Hepatocyte (in vitro differentiated cells): ENCODE measurements at regions not wholly inside any gene's neighbourhood (a gene's known extent, or its start where the extent isn't known, plus 50 kb on each side); places are given as distances from the start of the nearest gene placed in this dataset.

Experiments used
- DNase-seq: peaks from one replicate; pipeline ENCODE4 v3.0.0-alpha.2; 2016; ENCODE audit warnings: low spot score
- H2AFZ ChIP-seq: fragments of 200-600 bp; sonication (generic); 2 replicates; pipeline ENCODE4 v1.6.0; 2016; ENCODE audit warnings: antibody characterized with exemption, mild to moderate bottlenecking
- H3K27ac ChIP-seq: fragments of 200-600 bp; sonication (generic); 2 replicates; pipeline ENCODE4 v1.5.1; 2016; ENCODE audit warnings: mild to moderate bottlenecking
- H3K27me3 ChIP-seq: fragments of 200-600 bp; sonication (generic); 2 replicates; pipeline ENCODE4 v1.6.1; 2016
- H3K36me3 ChIP-seq: fragments of 200-600 bp; sonication (generic); replicated peaks from 2 replicates; pipeline ENCODE4 v1.5.1; 2016; ENCODE audit warnings: low read depth; ENCODE audit not compliant: insufficient read depth
- H3K4me1 ChIP-seq: fragments of 200-600 bp; sonication (generic); 2 replicates; pipeline ENCODE4 v1.5.1; 2016; ENCODE audit warnings: mild to moderate bottlenecking, moderate library complexity; ENCODE audit not compliant: insufficient read depth
- H3K4me2 ChIP-seq: fragments of 200-600 bp; sonication (generic); 2 replicates; pipeline ENCODE4 v1.6.0; 2016
- H3K4me3 ChIP-seq: fragments of 200-600 bp; sonication (generic); 2 replicates; pipeline ENCODE4 v1.5.1; 2016; ENCODE audit warnings: mild to moderate bottlenecking
- H3K79me2 ChIP-seq: fragments of 200-600 bp; sonication (generic); 2 replicates; pipeline ENCODE4 v1.6.0; 2017; ENCODE audit warnings: mild to moderate bottlenecking
- H3K9me2 ChIP-seq: fragments of 200-600 bp; sonication (generic); replicated peaks from 2 replicates; pipeline ENCODE4 v1.6.0; 2017; ENCODE audit warnings: mild to moderate bottlenecking; ENCODE audit not compliant: insufficient read depth
- H3K9me3 ChIP-seq: fragments of 200-600 bp; sonication (generic); 2 replicates; pipeline ENCODE4 v1.5.1; 2016; ENCODE audit warnings: low read depth, mild to moderate bottlenecking
- H4K20me1 ChIP-seq: fragments of 200-600 bp; sonication (generic); 2 replicates; pipeline ENCODE4 v1.6.0; 2016; ENCODE audit warnings: mild to moderate bottlenecking; ENCODE audit not compliant: insufficient read depth, poor library complexity, severe bottlenecking
- EZH2 ChIP-seq: fragments of 200-600 bp; sonication (generic); IDR thresholded peaks from 2 replicates; pipeline ENCODE4 v1.6.1; 2016; ENCODE audit warnings: antibody characterized with exemption, mild to moderate bottlenecking, borderline replicate concordance
- EZH2phosphoT487 ChIP-seq: fragments of 200-600 bp; sonication (generic); IDR thresholded peaks from one replicate; pipeline ENCODE4 v1.6.1; 2018; ENCODE audit warnings: antibody characterized with exemption, mild to moderate bottlenecking, low read depth, moderate library complexity; ENCODE audit not compliant: unreplicated experiment, severe bottlenecking
- WGBS: methylation state at CpG from one replicate; pipeline ENCODE4 v1.1.6; 2016; ENCODE audit warnings: low lambda C conversion rate; ENCODE audit errors: missing lambda C conversion rate; 5-methylcytosine and 5-hydroxymethylcytosine counted together
- TF ChIP-seq, protein P1 (sequence below): fragments of 200-600 bp; sonication (generic); IDR thresholded peaks from 2 replicates; pipeline ENCODE4 v1.5.1; 2016; ENCODE audit warnings: antibody characterized with exemption, mild to moderate bottlenecking; ENCODE audit not compliant: poor library complexity

DNA sequence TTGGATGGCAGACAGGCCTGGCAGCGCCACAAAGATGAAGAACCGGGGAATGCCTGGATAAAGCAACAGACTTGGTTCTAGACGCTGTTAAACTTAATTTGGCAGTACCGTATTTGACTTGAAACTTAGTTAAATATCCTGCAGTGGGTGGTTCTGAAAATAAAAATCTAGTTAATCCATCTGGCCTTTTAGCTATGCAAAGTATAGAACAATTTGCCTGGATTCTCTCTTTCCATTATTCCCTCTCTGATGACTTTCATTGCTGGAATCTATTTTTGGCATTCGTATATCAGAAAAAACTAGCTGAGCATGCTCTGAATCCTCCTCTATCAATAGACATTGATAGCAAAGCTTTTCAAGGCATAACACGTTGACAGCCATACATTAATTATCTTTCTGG, 203.6 kb downstream of the MACC1 start:
- no peak for TF ChIP-seq EZH2phosphoT487
- TF ChIP-seq, protein P1, sequence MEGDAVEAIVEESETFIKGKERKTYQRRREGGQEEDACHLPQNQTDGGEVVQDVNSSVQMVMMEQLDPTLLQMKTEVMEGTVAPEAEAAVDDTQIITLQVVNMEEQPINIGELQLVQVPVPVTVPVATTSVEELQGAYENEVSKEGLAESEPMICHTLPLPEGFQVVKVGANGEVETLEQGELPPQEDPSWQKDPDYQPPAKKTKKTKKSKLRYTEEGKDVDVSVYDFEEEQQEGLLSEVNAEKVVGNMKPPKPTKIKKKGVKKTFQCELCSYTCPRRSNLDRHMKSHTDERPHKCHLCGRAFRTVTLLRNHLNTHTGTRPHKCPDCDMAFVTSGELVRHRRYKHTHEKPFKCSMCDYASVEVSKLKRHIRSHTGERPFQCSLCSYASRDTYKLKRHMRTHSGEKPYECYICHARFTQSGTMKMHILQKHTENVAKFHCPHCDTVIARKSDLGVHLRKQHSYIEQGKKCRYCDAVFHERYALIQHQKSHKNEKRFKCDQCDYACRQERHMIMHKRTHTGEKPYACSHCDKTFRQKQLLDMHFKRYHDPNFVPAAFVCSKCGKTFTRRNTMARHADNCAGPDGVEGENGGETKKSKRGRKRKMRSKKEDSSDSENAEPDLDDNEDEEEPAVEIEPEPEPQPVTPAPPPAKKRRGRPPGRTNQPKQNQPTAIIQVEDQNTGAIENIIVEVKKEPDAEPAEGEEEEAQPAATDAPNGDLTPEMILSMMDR = no peak
- TF ChIP-seq EZH2 = no peak
- no peaks in the 10 kb centered on the region for H3K36me3 ChIP-seq
- H3K4me1 ChIP-seq = no peaks in the 10 kb centered on the region
- H3K9me3 ChIP-seq = no peaks in the 10 kb centered on the region
- H4K20me1 ChIP-seq = no peaks in the 10 kb centered on the region
- WGBS = 85% methylated on average over 6 of the region's 6 CpGs
- H2AFZ ChIP-seq = no peak overlapping the region
- DNase-seq = no peak
- no peak overlapping the region for H3K4me2 ChIP-seq
- no peak overlapping the region for H3K4me3 ChIP-seq
- H3K27ac ChIP-seq = no peak overlapping the region
- H3K27me3 ChIP-seq = no peaks in the 10 kb centered on the region
- H3K79me2 ChIP-seq = no peaks in the 10 kb centered on the region
- H3K9me2 ChIP-seq = no peaks in the 10 kb centered on the region

DNA sequence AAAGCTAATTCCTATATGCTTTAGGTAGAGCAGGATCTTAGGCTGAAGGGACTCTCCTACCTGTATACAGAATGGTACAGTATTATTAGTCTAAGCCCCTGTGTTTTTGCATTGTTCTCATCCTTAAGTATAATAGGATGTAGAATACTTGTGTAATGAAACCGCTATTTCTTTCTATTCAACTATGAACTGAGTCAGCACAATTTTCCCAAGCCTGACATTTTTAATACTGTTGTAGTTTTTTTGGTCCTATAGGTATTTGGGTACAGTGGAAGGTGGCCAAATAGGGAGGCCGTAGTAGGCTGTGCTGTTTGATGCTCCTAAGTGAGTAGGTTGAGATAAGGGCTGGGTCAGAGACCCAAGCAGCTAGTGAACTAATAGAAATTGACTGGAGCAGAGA, 205.1 kb downstream of the MACC1 start:
- Histone ChIP-seq H3K9me3 (no peaks in the 10 kb centered on the region), H2AFZ (no peak overlapping the region), H3K4me1 (no peaks in the 10 kb centered on the region), H4K20me1 (no peaks in the 10 kb centered on the region), H3K27me3 (no peaks in the 10 kb centered on the region), H3K27ac (no peak overlapping the region), H3K4me2 (no peak overlapping the region), H3K4me3 (no peak overlapping the region), H3K9me2 (no peaks in the 10 kb centered on the region), H3K36me3 (no peaks in the 10 kb centered on the region), H3K79me2 (no peaks in the 10 kb centered on the region)
- 97% methylated on average over 2 of the region's 2 CpGs for WGBS
- no peak for DNase-seq
- TF ChIP-seq EZH2 = no peak
- TF ChIP-seq EZH2phosphoT487 = no peak
- TF ChIP-seq, protein P1 = no peak

DNA sequence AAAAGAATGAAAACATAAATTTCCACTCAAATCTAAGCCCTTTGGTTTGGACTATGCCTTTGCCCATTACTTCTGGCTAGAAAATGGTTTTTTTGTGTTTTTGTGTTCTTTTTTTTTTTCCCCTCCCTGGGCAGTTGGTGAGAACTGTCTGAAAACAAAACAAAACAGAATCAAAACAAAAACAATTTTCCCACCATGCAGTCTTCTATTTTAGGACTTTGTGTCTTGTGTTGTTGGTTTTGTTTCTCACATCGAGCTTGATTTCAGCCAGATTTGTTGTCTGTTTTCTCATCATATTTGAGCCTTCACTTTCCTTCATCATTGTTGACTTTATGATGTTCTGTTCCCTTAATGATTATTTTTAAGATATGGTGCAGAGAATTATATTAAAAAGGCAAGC, 206.3 kb downstream of the MACC1 start:
- DNase-seq = no peak
- H3K4me1 ChIP-seq = no peaks in the 10 kb centered on the region
- H3K36me3 ChIP-seq = no peaks in the 10 kb centered on the region
- no peaks in the 10 kb centered on the region for H3K79me2 ChIP-seq
- no peaks in the 10 kb centered on the region for H3K9me2 ChIP-seq
- 93% methylated on average over 1 of the region's 1 CpG for WGBS
- no peak overlapping the region for H3K4me3 ChIP-seq
- H3K27ac ChIP-seq = no peak overlapping the region
- H3K4me2 ChIP-seq = no peak overlapping the region
- H2AFZ ChIP-seq = no peak overlapping the region
- TF ChIP-seq, protein P1 = no peak
- TF ChIP-seq EZH2 (no peak), EZH2phosphoT487 (no peak)
- no peaks in the 10 kb centered on the region for H3K27me3 ChIP-seq
- H4K20me1 ChIP-seq = no peaks in the 10 kb centered on the region
- no peaks in the 10 kb centered on the region for H3K9me3 ChIP-seq

DNA sequence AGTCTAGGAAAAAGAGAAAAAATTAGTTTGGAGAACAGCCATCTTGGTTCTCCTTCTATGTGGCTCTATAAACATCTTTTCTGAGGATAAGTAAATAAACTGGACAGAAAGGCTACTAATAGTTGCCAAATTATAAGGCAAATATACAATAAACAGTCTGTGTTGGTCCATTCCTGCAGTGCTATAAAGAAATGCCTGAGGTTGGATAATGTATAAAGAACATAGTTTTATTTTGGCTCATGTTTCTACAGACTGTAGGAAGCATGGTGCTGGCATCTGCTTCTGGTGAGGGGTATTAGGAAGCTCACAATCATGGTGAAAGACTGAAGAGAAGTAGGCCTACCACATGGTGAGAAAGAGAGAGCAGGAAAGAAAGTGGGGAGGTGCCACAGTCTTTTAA, 209.7 kb downstream of the MACC1 start:
- no peak overlapping the region for H3K27ac ChIP-seq
- no peaks in the 10 kb centered on the region for H3K9me2 ChIP-seq
- no peaks in the 10 kb centered on the region for H3K4me1 ChIP-seq
- no peaks in the 10 kb centered on the region for H3K27me3 ChIP-seq
- DNase-seq = no peak
- no peak for TF ChIP-seq EZH2phosphoT487
- TF ChIP-seq, protein P1 = no peak
- no peak for TF ChIP-seq EZH2
- no peaks in the 10 kb centered on the region for H4K20me1 ChIP-seq
- no peaks in the 10 kb centered on the region for H3K9me3 ChIP-seq
- no peaks in the 10 kb centered on the region for H3K36me3 ChIP-seq
- H3K4me3 ChIP-seq = no peak overlapping the region
- no peaks in the 10 kb centered on the region for H3K79me2 ChIP-seq
- H2AFZ ChIP-seq = no peak overlapping the region
- no peak overlapping the region for H3K4me2 ChIP-seq
